SK-N-SH treated with all-trans-retinoic acid at 6 μM for 48 hours (cell line): ENCODE measurements at regions not wholly inside any gene's neighbourhood (a gene's known extent, or its start where the extent isn't known, plus 50 kb on each side); places are given as distances from the start of the nearest gene placed in this dataset.

Source experiments
- SNAI2 ChIP-seq: fragments of 250-450 bp; sonication (Bioruptor Pico); IDR thresholded peaks from 2 replicates; pipeline ENCODE4 v1.5.0; 2020; ENCODE audit warnings: mild to moderate bottlenecking, moderate library complexity
- ZFP3 ChIP-seq: fragments of 250-450 bp; sonication (Bioruptor Pico); IDR thresholded peaks from 2 replicates; pipeline ENCODE4 v1.5.0; 2020; ENCODE audit warnings: mild to moderate bottlenecking, moderate library complexity

DNA sequence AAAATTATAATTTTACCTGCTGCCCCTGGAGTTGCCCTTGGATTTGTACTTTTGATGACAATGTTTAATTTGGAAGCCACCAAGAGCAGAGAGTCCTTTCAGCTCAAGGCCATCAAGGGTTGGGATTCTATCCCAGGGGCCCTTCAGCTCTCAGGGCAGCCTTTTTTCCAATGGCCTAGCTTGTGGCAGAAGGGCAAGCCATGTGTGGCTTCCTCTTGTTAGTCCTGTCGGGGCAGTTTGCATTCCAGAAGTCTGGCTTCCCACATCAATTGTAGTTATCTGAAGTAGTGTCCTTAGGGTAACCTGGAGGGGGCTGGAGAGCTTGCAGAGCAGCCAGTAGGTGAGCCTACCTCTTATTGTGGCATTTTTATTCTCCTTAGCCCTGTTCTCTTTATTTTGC lies 569.4 kb downstream of the TRAM1L1 start:
- no peak for TF ChIP-seq ZFP3 (CRISPR knock-in tag)
- TF ChIP-seq SNAI2 (CRISPR knock-in tag) = no peak
